Testis (tissue), 2 donors: ENCODE measurements at regions not wholly inside any gene's neighbourhood (a gene's known extent, or its start where the extent isn't known, plus 50 kb on each side); places are given as distances from the start of the nearest gene placed in this dataset.

Experiments used
- DNase-seq: peaks from one replicate; pipeline ENCODE4 v3.0.0-alpha.2; 2019
- H3K27ac ChIP-seq, 2 donors: fragments of 200-600 bp; sonication (generic); one replicate each; pipeline ENCODE4 v1.5.1; 2019
- H3K27me3 ChIP-seq: fragments of 200-600 bp; sonication (generic); one replicate; pipeline ENCODE4 v1.5.1; 2019
- H3K36me3 ChIP-seq: fragments of 200-600 bp; sonication (generic); one replicate; pipeline ENCODE4 v1.5.1; 2017; ENCODE audit warnings: low read depth; ENCODE audit errors: missing control alignments
- H3K4me1 ChIP-seq: fragments of 200-600 bp; sonication (generic); one replicate; pipeline ENCODE4 v1.5.1; 2019
- H3K4me3 ChIP-seq, 2 donors: fragments of 200-600 bp; sonication (generic); one replicate each; pipeline ENCODE4 v1.5.1; 2017 to 2019
- H3K9me3 ChIP-seq: fragments of 200-600 bp; sonication (generic); one replicate; pipeline ENCODE4 v1.5.1; 2017
- CTCF ChIP-seq, 3 experiments: fragments of 450-650 bp in 2 of 3; fragments of 200-600 bp in 1 of 3; sonication (generic) in 1 of 3; IDR thresholded peaks; one replicate each; pipeline ENCODE4 v1.5.1; 2016 to 2019; ENCODE audit warnings: antibody characterized with exemption in 3 of 3, mild to moderate bottlenecking in 2 of 3, moderate library complexity in 1 of 3
- POLR2A ChIP-seq: fragments of 450-650 bp; IDR thresholded peaks from one replicate; pipeline ENCODE4 v1.6.1; 2017; ENCODE audit warnings: antibody characterized with exemption, mild to moderate bottlenecking, moderate library complexity
- WGBS, 2 donors: methylation state at CpG; one replicate each; pipeline ENCODE4 v1.1.5; 2018; 5-methylcytosine and 5-hydroxymethylcytosine counted together
- intact Hi-C: fragments of 100-400 bp; cut with DNase I; formaldehyde crosslinking; loops from one replicate; pipeline ENCODE4 v1.15.1; 2023; ENCODE audit warnings: low total_unique reads

DNA sequence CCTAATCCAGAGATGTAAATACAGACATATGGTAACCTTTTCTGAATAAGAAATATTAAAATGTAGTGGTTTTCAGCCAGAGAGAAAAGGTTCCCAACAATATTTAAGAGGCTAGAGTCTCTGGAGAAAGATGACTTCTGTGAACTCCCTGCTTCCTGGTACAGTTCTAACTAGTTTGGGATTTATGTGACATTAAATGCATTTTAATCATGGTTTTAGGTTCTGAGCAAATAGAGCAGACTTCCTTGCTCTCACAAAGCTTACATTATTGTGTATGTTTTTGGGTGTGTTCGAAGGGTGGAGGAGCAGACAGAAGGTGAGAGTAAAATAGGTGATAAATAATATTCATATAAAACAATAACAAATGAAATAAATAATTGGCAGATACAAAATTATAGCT is 250.1 kb upstream of the LUZP2 start:
- DNase-seq, result no peak
- Histone ChIP-seq H3K4me1 (no peaks in the 10 kb centered on the region), H3K27ac (no peak overlapping the region), H3K4me3 (no peak overlapping the region), H3K27me3 (no peaks in the 10 kb centered on the region), H3K9me3 (no peaks in the 10 kb centered on the region), H3K36me3 (no peaks in the 10 kb centered on the region)
- TF ChIP-seq CTCF (IDR thresholded peaks at IDR 0.05), result no peak
- TF ChIP-seq POLR2A, result no peak
- intact Hi-C loops, result no loop called here
- WGBS, 2 donors, result 86 to 87% methylated on average over 1 of the region's 1 CpG

- H3K27ac ChIP-seq, result no peak overlapping the region
- intact Hi-C loops, result no loop called here
- 74% methylated on average over 3 of the region's 3 CpGs for WGBS, 2 donors
- H3K27me3 ChIP-seq, result no peaks in the 10 kb centered on the region
- DNase-seq, result no peak
- H3K36me3 ChIP-seq, result no peaks in the 10 kb centered on the region
- H3K9me3 ChIP-seq, result no peaks in the 10 kb centered on the region
- no peak overlapping the region for H3K4me3 ChIP-seq
- TF ChIP-seq POLR2A (no peak), CTCF (IDR thresholded peaks at IDR 0.05) (no peak)
- no peaks in the 10 kb centered on the region for H3K4me1 ChIP-seq
These were observed 249.0 kb upstream of the LUZP2 start for GRCh38 chr11:24247846-24248245.

DNA sequence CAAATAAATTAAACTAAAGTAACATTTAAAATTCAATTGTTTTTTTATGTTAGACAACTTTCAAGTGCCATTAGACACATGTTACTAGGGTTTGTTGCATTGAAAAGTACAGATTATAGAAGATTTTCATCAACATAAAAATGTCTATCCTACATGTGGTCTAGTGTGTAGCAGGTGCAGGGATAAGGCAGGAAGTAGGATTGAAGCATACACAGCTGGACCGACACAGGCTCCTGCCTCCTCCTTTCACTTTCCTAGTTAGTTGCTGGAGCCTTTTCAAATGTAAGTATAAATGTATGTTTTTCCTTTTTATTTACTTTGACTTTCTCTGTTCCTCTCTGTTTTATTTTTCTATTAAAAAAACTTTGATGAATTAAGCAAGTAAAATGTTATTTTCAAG is 246.9 kb upstream of the LUZP2 start:
- no peak for TF ChIP-seq CTCF (IDR thresholded peaks at IDR 0.05)
- no peak for TF ChIP-seq POLR2A
- Histone ChIP-seq H3K27ac (no peak overlapping the region), H3K27me3 (no peaks in the 10 kb centered on the region), H3K36me3 (no peaks in the 10 kb centered on the region), H3K4me1 (no peaks in the 10 kb centered on the region), H3K9me3 (no peaks in the 10 kb centered on the region), H3K4me3 (no peak overlapping the region)
- no peak for DNase-seq
- WGBS, 2 donors, result 50 to 69% methylated on average over 1 of the region's 1 CpG
- intact Hi-C loops, result no loop called here

DNA sequence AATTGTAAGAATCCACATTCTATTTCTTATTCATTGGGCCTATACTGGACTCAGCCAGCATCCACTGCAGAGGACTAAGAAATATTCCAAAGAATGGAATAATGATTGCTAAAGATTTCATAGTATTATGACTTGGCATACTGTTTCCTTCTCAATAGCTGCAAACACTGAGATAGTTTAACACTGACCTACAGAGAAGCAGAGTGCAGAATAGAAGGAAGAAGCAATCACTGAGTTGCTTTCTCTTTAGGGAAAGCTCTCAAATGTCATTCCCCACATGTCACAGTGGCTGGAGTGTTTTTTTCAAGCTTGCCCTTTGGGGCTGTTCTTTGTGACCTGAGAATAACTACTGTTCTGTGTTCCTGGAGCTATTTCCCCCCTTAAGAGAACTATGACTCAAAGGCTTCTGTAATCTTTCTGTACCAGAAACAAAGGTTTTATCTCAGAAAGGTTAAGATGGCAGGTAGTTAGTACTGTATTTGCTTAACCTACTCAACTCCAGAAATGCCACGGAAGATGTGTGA is 243.6 kb upstream of the LUZP2 start:
- Histone ChIP-seq H3K27me3 (no peaks in the 10 kb centered on the region), H3K4me3 (no peak overlapping the region), H3K4me1 (no peaks in the 10 kb centered on the region), H3K27ac (no peak overlapping the region), H3K9me3 (no peaks in the 10 kb centered on the region), H3K36me3 (no peaks in the 10 kb centered on the region)
- intact Hi-C loops, result no loop called here
- 27 to 35% methylated on average over 1 of the region's 1 CpG for WGBS, 2 donors
- TF ChIP-seq CTCF (IDR thresholded peaks at IDR 0.05) (no peak), POLR2A (no peak)
- no peak for DNase-seq

DNA sequence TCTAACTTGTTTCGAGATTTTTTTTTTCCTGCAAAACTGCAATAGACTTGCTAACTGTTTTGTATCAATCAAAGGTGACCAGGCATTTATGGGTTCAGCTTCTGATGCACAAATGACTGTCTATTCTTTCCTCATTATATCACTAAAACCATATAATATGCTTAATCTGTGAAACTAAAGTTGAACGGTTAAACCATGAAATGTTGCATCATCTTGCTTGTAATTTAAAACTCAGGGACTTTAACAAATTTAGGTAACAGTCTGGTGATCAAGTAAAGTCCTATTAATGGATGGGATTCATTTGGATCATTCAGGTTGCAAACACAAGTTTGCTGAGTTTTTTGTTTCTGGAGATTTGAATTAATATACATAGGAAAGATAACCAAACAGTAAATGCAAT is 232.0 kb upstream of the LUZP2 start:
- TF ChIP-seq POLR2A, result no peak
- TF ChIP-seq CTCF (IDR thresholded peaks at IDR 0.05), result no peak
- WGBS, 2 donors, result 95 to 96% methylated on average over 2 of the region's 2 CpGs

More for the DNA sequence above, 232.0 kb upstream of the LUZP2 start:
- H3K4me1 ChIP-seq, result no peaks in the 10 kb centered on the region
- H3K9me3 ChIP-seq, result no peaks in the 10 kb centered on the region
- H3K27me3 ChIP-seq, result no peaks in the 10 kb centered on the region
- intact Hi-C loops, result no loop called here
- no peaks in the 10 kb centered on the region for H3K36me3 ChIP-seq
- DNase-seq, result no peak
- no peak overlapping the region for H3K4me3 ChIP-seq
- H3K27ac ChIP-seq, result no peak overlapping the region
